Duodenal mucosa (tissue), 2 donors: ENCODE measurements at regions not wholly inside any gene's neighbourhood (a gene's known extent, or its start where the extent isn't known, plus 50 kb on each side); places are given as distances from the start of the nearest gene placed in this dataset.
A peak's percentile ranks its signal among the peaks of the same experiment; 100 is the strongest.

Experiments
- H3K27ac ChIP-seq: one replicate; pipeline ENCODE4 v1.7.0; 2013; ENCODE audit warnings: low read depth, low read length
- H3K27me3 ChIP-seq, 2 donors: one replicate each; pipeline ENCODE4 v1.7.0; 2013; ENCODE audit warnings: low read length in 2 of 2, control low read depth in 1 of 2; ENCODE audit not compliant: insufficient read depth in 2 of 2, control insufficient read depth in 1 of 2
- H3K36me3 ChIP-seq, 2 donors: one replicate each; pipeline ENCODE4 v1.7.0; 2013; ENCODE audit warnings: low read length in 2 of 2, control low read depth in 1 of 2; ENCODE audit not compliant: insufficient read depth in 2 of 2, control insufficient read depth in 1 of 2
- H3K4me1 ChIP-seq, 2 donors: one replicate each; pipeline ENCODE4 v1.7.0; 2013; ENCODE audit warnings: low read length in 2 of 2, control low read depth in 1 of 2; ENCODE audit not compliant: insufficient read depth in 2 of 2, control insufficient read depth in 1 of 2
- H3K4me3 ChIP-seq, 2 donors: one replicate each; pipeline ENCODE4 v1.7.0; 2013; ENCODE audit warnings: low read length in 2 of 2, low read depth in 1 of 2
- H3K9ac ChIP-seq, 2 donors: one replicate each; pipeline ENCODE4 v1.7.0; 2013; ENCODE audit warnings: low read length in 2 of 2, low read depth in 1 of 2
- H3K9me3 ChIP-seq, 2 donors: one replicate each; pipeline ENCODE4 v1.7.0; 2013; ENCODE audit warnings: low read length in 2 of 2, control low read depth in 1 of 2; ENCODE audit not compliant: control insufficient read depth in 1 of 2

DNA sequence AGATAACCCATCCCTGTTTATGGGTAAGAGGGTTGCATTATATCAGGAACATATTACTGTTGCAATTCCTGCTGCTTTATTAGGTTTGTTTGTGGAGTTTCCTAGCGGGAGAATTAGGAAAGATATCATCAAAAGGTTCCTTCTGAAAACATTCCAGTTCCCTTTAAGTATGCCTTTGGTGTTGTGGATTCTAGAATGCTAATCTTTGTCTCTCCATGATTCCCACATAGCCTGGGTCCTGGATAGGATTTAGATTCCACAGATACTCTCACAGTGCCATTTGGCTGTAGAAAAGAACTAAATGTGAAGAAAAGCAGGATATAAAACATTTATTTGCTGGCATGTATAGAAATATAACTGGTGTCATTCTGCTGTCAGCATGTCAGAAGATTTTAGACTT is 338.7 kb downstream of the PCDH18 start:
- Histone ChIP-seq H3K27ac (no peak overlapping the region), H3K9me3 (no peaks in the 10 kb centered on the region), H3K27me3 (no peaks in the 10 kb centered on the region), H3K9ac (no peak overlapping the region), H3K36me3 (no peaks in the 10 kb centered on the region), H3K4me1 (no peaks in the 10 kb centered on the region), H3K4me3 (no peak overlapping the region)

DNA sequence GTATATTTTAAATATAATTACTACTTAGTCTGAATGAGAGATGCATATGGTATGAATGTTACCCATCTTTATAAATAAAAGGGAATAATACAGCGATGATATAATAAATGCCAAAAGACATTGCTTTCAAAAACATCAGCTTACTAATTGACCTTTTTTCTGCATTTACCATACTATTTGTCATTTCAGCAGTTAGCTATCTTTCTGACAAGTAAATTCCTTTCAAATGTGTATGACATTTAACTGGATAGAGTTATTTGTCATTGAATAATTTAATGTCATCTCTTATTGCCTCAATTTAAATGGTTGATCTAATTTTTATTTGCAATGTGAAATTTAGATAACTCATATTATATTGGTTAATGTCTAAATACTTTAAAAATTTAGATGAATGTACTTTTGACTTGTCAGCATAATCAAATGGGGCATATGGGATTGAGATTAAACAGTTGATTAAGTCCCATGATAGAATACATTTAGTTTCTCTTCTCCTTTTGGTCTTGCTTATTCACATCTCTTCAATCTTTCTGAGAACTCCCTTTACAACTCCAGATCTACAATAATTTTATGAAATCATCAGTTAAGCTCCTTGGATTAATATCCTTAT is 350.9 kb downstream of the PCDH18 start:
- no peak overlapping the region for H3K27ac ChIP-seq
- no peaks in the 10 kb centered on the region for H3K4me1 ChIP-seq
- H3K36me3 ChIP-seq, result no peaks in the 10 kb centered on the region
- H3K9ac ChIP-seq, result no peak overlapping the region
- peaks cover 0 to 4% of the 10 kb centered on the region in 2 donors for H3K9me3 ChIP-seq
- H3K27me3 ChIP-seq, result no peaks in the 10 kb centered on the region
- H3K4me3 ChIP-seq, result no peak overlapping the region

DNA sequence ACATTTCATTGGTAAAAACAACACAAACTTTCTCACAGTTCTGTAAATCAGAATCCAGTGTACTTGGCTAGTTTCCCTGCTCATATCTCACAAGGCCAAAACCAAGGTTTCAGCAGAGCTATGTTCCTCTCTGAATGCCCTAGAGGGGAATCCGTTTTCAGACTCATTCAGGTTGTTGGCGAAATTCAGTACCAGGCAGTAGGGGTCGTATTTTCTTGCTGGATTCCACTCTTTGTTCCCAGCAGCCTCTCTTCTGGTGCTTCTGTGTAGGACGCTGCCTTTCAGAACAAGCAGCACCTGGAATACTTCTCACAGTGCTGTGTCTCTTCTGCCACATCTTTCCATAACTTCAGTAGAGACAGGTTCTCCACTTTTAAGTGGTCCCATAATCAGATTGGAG is 351.9 kb downstream of the PCDH18 start:
- H3K4me1 ChIP-seq, result no peaks in the 10 kb centered on the region
- no peak overlapping the region for H3K4me3 ChIP-seq

DNA sequence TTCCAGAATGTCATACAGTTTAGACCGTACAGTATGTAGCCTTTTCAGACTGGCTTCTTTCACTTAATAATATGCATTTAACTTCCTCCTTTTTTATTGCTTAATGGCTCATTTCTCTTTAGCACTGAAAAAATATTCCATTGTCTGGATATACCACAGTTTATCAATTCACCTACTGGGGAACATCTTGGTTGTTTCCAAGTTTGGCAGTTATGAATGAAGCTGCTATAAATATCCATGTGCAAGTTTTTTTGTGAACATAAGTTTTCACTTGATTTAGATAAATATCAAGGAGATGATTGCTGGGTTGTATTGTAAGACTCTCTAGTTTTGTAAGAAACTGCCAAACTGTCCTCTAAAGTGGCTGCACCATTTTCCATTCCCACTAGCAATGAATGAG is 375.5 kb downstream of the PCDH18 start:
- Histone ChIP-seq H3K9me3 (no peaks in the 10 kb centered on the region), H3K4me1 (no peaks in the 10 kb centered on the region), H3K36me3 (no peaks in the 10 kb centered on the region), H3K4me3 (no peak overlapping the region), H3K27ac (no peak overlapping the region), H3K27me3 (no peaks in the 10 kb centered on the region), H3K9ac (no peak overlapping the region)

More for the DNA sequence above, 351.9 kb downstream of the PCDH18 start:
- no peaks in the 10 kb centered on the region for H3K27me3 ChIP-seq
- H3K9ac ChIP-seq, result no peak overlapping the region
- no peak overlapping the region for H3K27ac ChIP-seq
- no peaks in the 10 kb centered on the region for H3K36me3 ChIP-seq
- H3K9me3 ChIP-seq, result peaks cover 0 to 4% of the 10 kb centered on the region in 2 donors

DNA sequence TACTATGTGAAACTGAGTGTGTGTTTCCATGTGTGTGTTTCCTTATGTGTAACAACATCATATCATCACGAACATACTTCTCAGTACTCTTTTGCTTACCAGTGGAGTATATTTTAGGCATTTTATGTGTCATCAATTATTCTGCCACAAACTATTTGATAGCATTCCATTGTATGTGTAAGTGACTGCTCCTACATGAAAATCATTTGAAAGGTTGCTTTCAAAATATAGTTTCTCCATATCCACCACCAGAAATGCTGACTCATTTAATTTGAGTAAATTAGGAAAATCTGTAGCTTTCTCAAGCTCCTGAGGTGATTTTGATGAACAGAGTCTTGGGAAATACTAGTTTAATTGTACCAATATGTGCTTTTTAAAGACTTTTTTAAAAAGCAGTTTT is 376.2 kb downstream of the PCDH18 start:
- H3K27me3 ChIP-seq, result no peaks in the 10 kb centered on the region
- no peaks in the 10 kb centered on the region for H3K9me3 ChIP-seq
- no peak overlapping the region for H3K9ac ChIP-seq
- no peaks in the 10 kb centered on the region for H3K36me3 ChIP-seq
- H3K27ac ChIP-seq, result no peak overlapping the region
- H3K4me3 ChIP-seq, result no peak overlapping the region
- H3K4me1 ChIP-seq, result no peaks in the 10 kb centered on the region

DNA sequence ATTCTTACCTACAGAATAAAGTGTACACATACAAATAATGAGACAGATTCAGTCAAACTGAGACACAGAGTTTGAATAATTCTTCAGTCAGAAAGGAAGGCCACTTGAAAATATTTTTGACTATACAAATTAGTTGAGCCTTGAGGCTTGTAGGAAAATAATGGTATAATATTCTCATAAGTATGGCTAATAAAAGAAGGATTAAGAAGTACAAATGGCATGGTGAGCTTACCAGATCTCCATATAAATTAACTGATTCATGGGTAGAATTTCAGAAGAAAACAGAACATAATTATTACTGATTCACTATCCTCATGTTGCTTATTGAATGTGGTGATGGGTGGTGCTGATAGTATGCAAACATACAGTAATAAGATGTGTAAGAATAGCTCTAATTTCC is 401.1 kb downstream of the PCDH18 start:
- Histone ChIP-seq H3K27me3 (no peaks in the 10 kb centered on the region), H3K27ac (no peak overlapping the region), H3K4me1 (no peaks in the 10 kb centered on the region), H3K9me3 (no peaks in the 10 kb centered on the region), H3K36me3 (no peaks in the 10 kb centered on the region), H3K9ac (no peak overlapping the region), H3K4me3 (no peak overlapping the region)

DNA sequence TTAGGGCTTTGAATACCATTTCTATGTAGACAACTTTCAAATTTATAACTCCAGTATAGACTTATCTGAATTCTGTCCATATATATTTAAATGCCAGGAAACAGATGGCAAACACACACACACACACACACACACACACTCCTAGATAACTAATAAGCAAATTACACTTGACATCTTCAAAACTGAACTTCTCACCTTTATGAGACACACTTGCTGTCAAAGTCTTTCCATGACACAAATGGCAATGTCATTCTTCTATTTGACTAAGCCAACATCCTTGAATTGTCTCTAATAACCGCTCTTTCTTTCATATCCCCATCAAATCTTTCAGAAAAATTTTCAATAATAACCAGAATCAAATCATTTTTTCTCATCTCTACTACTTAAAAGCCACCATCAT is 402.4 kb downstream of the PCDH18 start:
- H3K27ac ChIP-seq, result no peak overlapping the region

DNA sequence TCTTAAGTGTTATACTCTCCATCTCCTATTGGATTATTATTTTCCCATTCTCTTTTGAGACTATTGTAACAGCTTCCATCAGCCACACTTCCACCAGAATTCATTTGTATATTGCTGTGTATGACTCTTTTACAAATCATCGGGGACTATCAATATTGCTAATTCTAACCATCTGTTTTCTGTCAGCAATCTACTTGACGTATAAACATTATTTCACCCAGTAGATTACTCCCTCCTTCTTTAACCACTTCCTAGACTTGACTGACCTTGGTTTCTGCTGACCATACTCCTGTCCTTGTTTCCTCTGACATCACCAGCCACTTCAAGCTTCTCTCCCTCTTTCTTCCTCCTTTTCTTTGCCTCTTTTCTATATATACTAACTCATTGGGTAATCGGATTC is 402.9 kb downstream of the PCDH18 start:
- Histone ChIP-seq H3K27ac (no peak overlapping the region), H3K9ac (no peak overlapping the region), H3K27me3 (no peaks in the 10 kb centered on the region), H3K4me3 (no peak overlapping the region), H3K4me1 (no peaks in the 10 kb centered on the region), H3K36me3 (no peaks in the 10 kb centered on the region), H3K9me3 (no peaks in the 10 kb centered on the region)

More for the DNA sequence above, 402.4 kb downstream of the PCDH18 start:
- no peak overlapping the region for H3K4me3 ChIP-seq
- H3K36me3 ChIP-seq, result no peaks in the 10 kb centered on the region
- no peak overlapping the region for H3K9ac ChIP-seq
- H3K4me1 ChIP-seq, result no peaks in the 10 kb centered on the region
- no peaks in the 10 kb centered on the region for H3K9me3 ChIP-seq
- no peaks in the 10 kb centered on the region for H3K27me3 ChIP-seq

DNA sequence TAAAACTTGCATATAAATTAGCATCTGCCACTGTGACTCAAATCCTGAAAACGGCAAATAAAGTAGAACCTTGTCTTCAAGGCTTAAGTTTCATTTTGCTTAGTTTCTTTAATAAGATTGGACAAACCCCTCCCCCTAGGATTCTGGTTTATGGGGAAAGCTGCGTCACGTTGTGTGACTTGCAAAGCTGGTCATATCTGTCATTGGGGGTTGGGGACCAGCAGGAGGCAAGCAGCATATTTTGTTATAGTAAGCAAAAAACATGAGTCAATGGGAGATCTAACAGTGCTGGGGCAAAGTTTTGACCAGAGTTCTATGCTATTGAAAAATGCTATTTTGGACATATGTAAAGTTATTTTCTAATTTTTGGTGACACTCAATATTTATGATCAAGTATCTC is 407.3 kb downstream of the PCDH18 start:
- H3K9me3 ChIP-seq, result no peaks in the 10 kb centered on the region
- H3K27ac ChIP-seq, result no peak overlapping the region
- H3K9ac ChIP-seq, result no peak overlapping the region
- no peaks in the 10 kb centered on the region for H3K27me3 ChIP-seq
- H3K36me3 ChIP-seq, result no peaks in the 10 kb centered on the region
- no peaks in the 10 kb centered on the region for H3K4me1 ChIP-seq
- H3K4me3 ChIP-seq, result peak overlapping the region; percentile 43 to 54

DNA sequence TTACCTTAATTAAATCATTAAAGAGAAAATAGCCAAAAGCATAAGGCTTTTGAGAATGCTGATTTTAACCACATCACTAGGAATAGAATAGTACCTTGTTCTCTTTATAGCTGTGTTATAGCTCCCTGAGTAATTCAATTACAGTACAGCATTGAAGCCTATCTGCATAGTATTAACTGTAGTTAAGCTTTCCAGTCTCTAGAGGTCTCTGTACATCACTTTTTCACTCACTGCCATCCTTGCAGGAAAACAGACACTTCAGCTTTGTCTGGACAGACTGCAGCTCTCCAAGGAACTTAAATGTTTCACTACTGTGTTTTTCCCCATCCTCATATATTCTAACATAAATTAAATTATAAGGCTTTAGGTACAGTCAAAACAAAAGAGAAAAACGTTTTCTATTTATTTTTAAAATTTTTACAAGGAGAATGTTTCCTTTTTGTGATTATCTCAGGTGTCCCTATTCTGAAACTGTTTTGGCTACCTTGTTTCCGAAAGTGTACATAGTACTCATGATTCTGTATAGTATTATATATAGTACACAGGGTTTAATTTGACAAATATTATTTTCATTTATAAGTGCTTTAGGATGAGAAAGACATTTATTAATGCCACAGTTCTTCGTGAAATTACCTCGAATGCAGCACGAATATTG is 407.9 kb downstream of the PCDH18 start:
- peak overlapping the region; percentile 43 to 54 for H3K4me3 ChIP-seq
- no peaks in the 10 kb centered on the region for H3K27me3 ChIP-seq
- no peaks in the 10 kb centered on the region for H3K4me1 ChIP-seq
- no peaks in the 10 kb centered on the region for H3K9me3 ChIP-seq
- H3K9ac ChIP-seq, result no peak overlapping the region
- H3K27ac ChIP-seq, result no peak overlapping the region
- H3K36me3 ChIP-seq, result no peaks in the 10 kb centered on the region
